ENCODE measurements at regions not wholly inside any gene's neighbourhood (a gene's known extent, or its start where the extent isn't known, plus 50 kb on each side); places are given as distances from the start of the nearest gene placed in this dataset.
"Not testable (repeated sequence)": the region's sequence is repeated elsewhere in the genome, so short reads cannot be mapped to it uniquely, and the experiment has no call there.

- TF ChIP-seq CTCF (IDR thresholded peaks at IDR 0.05; ENCODE audit: borderline replicate concordance, control extremely low read depth, extremely low read depth, insufficient read depth, missing control alignments): no peak
- in situ Hi-C loops (cut with MboI; ENCODE audit: low sequenced_read_pairs, unreplicated experiment): no loop called here
- DNase-seq (ENCODE audit: low spot score): no peak
Observed at GRCh38 chr15:96054621-96055020, 275.9 kb upstream of the NR2F2 start.

GRCh38 chr15:96058103-96058851 lies 272.2 kb upstream of the NR2F2 start:
- no peak for TF ChIP-seq CTCF (IDR thresholded peaks at IDR 0.05; ENCODE audit: borderline replicate concordance, control extremely low read depth, extremely low read depth, insufficient read depth, missing control alignments)
- in situ Hi-C loops (cut with MboI; ENCODE audit: low sequenced_read_pairs, unreplicated experiment): no loop called here
- DNase-seq (ENCODE audit: low spot score): peak; percentile 47

- DNase-seq (ENCODE audit: low spot score); in situ Hi-C loops (cut with MboI; ENCODE audit: low sequenced_read_pairs, unreplicated experiment): not testable (repeated sequence)
Observed at GRCh38 chr15:96058852-96059103, 271.7 kb upstream of the NR2F2 start.

GRCh38 chr15:96060591-96060990 lies 269.9 kb upstream of the NR2F2 start:
- in situ Hi-C loops (cut with MboI; ENCODE audit: low sequenced_read_pairs, unreplicated experiment); DNase-seq (ENCODE audit: low spot score): not testable (repeated sequence)

- no peak for TF ChIP-seq CTCF (IDR thresholded peaks at IDR 0.05; ENCODE audit: borderline replicate concordance, control extremely low read depth, extremely low read depth, insufficient read depth, missing control alignments)
- in situ Hi-C loops (cut with MboI; ENCODE audit: low sequenced_read_pairs, unreplicated experiment): no loop called here
- no peak for DNase-seq (ENCODE audit: low spot score)
Observed at GRCh38 chr15:96064351-96064756, 266.1 kb upstream of the NR2F2 start.

- TF ChIP-seq CTCF (IDR thresholded peaks at IDR 0.05; ENCODE audit: borderline replicate concordance, control extremely low read depth, extremely low read depth, insufficient read depth, missing control alignments): no peak
- in situ Hi-C loops (cut with MboI; ENCODE audit: low sequenced_read_pairs, unreplicated experiment): no loop called here
- no peak for DNase-seq (ENCODE audit: low spot score)
Observed at GRCh38 chr15:96066126-96066525, 264.4 kb upstream of the NR2F2 start.

- in situ Hi-C loops (cut with MboI; ENCODE audit: low sequenced_read_pairs, unreplicated experiment): no loop called here
- no peak for DNase-seq (ENCODE audit: low spot score)
Observed at GRCh38 chr15:96066852-96067495, 263.5 kb upstream of the NR2F2 start.

More at GRCh38 chr15:96066852-96067495, 263.5 kb upstream of the NR2F2 start:
- no peak for TF ChIP-seq CTCF (IDR thresholded peaks at IDR 0.05; ENCODE audit: borderline replicate concordance, control extremely low read depth, extremely low read depth, insufficient read depth, missing control alignments)
